ENCODE measurements at regions not wholly inside any gene's neighbourhood (a gene's known extent, or its start where the extent isn't known, plus 50 kb on each side); places are given as distances from the start of the nearest gene placed in this dataset.

DNA sequence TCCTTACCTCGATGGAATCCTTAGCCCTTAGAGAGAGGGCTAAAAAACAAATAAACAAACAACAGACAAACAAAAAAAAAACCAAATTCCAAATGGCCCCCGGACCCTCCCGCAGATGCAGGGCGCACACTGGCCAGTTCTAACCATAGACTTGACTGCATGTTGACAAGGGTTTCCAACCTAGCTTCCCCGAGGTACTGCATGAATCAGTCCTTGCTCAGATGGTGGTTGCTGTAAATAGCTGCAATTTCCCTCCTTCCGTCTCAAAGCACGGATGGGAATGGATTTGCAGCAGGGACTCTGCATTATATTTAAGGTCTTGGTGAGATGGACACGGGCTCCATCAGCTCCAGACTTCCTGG lies 162.8 kb downstream of the CD47 start:
- Mint-ChIP-seq H3K9me3 (peaks cover 0 to 5% (median 1%) of the 10 kb centered on the region in 3 donors), H3K27ac (peak overlapping the region; percentile 40 to 41), H3K27me3 (peaks cover 5 to 10% of the 10 kb centered on the region in 2 donors), H3K36me3 (no peaks in the 10 kb centered on the region), H3K4me1 (peaks cover 14% of the 10 kb centered on the region in 3 donors), H3K4me3 (peak overlapping the region; percentile 83 to 86 (median 83))
- peak in 4 of 35 experiments; percentile 1 to 18 (median 12) for DNase-seq
- H3K4me1 ChIP-seq (ENCODE audit: control insufficient read depth in 1 of 2, extremely low read depth in 1 of 2, insufficient read depth in 2 of 2, low read length in 2 of 2) = peaks cover 2 to 13% of the 10 kb centered on the region in 2 experiments
- no peaks in the 10 kb centered on the region for H3K9me3 ChIP-seq
- ChIA-PET CTCF (interaction anchor here (0.5 to 3.9 kb wide), 24 partner anchors 8 to 692 kb away, joined by 3 to 18 read pairs (median 3); partner anchors contain the start of genes CIP2A (in 1 of the 2) and DZIP3 (in 1 of the 2)), POLR2A (interaction anchor here in 1 of 2 donors (0.7 to 1.2 kb wide), 2 partner anchors 295 to 1942 kb away, joined by 3 read pairs; partner anchors contain the start of gene IFT57)
- WGBS (ENCODE audit: insufficient coverage) = 8% methylated on average over 5 of the region's 8 CpGs
- H3K36me3 ChIP-seq (ENCODE audit: control insufficient read depth in 2 of 2, extremely low read depth in 1 of 2, insufficient read depth in 1 of 2, low read length in 1 of 2) = no peaks in the 10 kb centered on the region
- peak overlapping the region; percentile 64 to 90 for H3K4me3 ChIP-seq (ENCODE audit: control insufficient read depth in 1 of 2, extremely low read depth in 1 of 2, low read length in 1 of 2)
- H3K27ac ChIP-seq (ENCODE audit: low read length) = no peak overlapping the region
- peak in 3 of 4 experiments; percentile 29 to 47 (median 33) for ATAC-seq (replicated peaks in 1 of 4)
- peaks cover 0 to 20% of the 10 kb centered on the region in 2 experiments for H3K27me3 ChIP-seq (replicated peaks in 1 of 2; ENCODE audit: control insufficient read depth in 2 of 2, extremely low read depth in 1 of 2, insufficient read depth in 2 of 2, low read length in 1 of 2)

- Mint-ChIP-seq H3K27ac (peak overlapping the region in 1 of 2 donors; percentile 12), H3K36me3 (no peaks in the 10 kb centered on the region), H3K9me3 (no peaks in the 10 kb centered on the region), H3K4me1 (peaks cover 14% of the 10 kb centered on the region in 3 donors), H3K27me3 (peaks cover 5 to 10% of the 10 kb centered on the region in 2 donors), H3K4me3 (peak overlapping the region; percentile 83 to 86 (median 83))
- Histone ChIP-seq H3K36me3 (ENCODE audit: control insufficient read depth in 2 of 2, extremely low read depth in 1 of 2, insufficient read depth in 1 of 2, low read length in 1 of 2) (no peaks in the 10 kb centered on the region), H3K27ac (ENCODE audit: low read length) (no peak overlapping the region), H3K4me3 (ENCODE audit: control insufficient read depth in 1 of 2, extremely low read depth in 1 of 2, low read length in 1 of 2) (peak overlapping the region; percentile 64 to 90), H3K27me3 (replicated peaks in 1 of 2; ENCODE audit: control insufficient read depth in 2 of 2, extremely low read depth in 1 of 2, insufficient read depth in 2 of 2, low read length in 1 of 2) (peaks cover 0 to 20% of the 10 kb centered on the region in 2 experiments), H3K4me1 (ENCODE audit: control insufficient read depth in 1 of 2, extremely low read depth in 1 of 2, insufficient read depth in 2 of 2, low read length in 2 of 2) (peaks cover 2 to 13% of the 10 kb centered on the region in 2 experiments), H3K9me3 (no peaks in the 10 kb centered on the region)
- CTCF ChIA-PET = interaction anchor here (0.5 to 3.9 kb wide), 23 partner anchors 8 to 692 kb away, joined by 3 to 18 read pairs (median 4); partner anchors contain the start of genes CIP2A (in 1 of the 2) and DZIP3 (in 1 of the 2)
- 2% methylated on average over 39 of the region's 55 CpGs for WGBS (ENCODE audit: insufficient coverage)
- POLR2A ChIA-PET = interaction anchor here in 1 of 2 donors (0.7 to 1.2 kb wide), 2 partner anchors 295 to 1942 kb away, joined by 3 read pairs; partner anchors contain the start of gene IFT57
- ATAC-seq (replicated peaks in 1 of 4) (peak; percentile 90 to 95 (median 92)), DNase-seq (peak; percentile 21 to 76 (median 53))
Measured at GRCh38 chr3:107927361-107928083, 163.3 kb downstream of the CD47 start.

GRCh38 chr3:107925851-107926250 lies 165.0 kb downstream of the CD47 start:
- POLR2A ChIA-PET = no interaction called here
- Histone ChIP-seq H3K27ac (ENCODE audit: low read length) (no peak overlapping the region), H3K36me3 (ENCODE audit: control insufficient read depth in 2 of 2, extremely low read depth in 1 of 2, insufficient read depth in 1 of 2, low read length in 1 of 2) (no peaks in the 10 kb centered on the region), H3K9me3 (no peaks in the 10 kb centered on the region), H3K4me1 (ENCODE audit: control insufficient read depth in 1 of 2, extremely low read depth in 1 of 2, insufficient read depth in 2 of 2, low read length in 2 of 2) (peaks cover 2 to 13% of the 10 kb centered on the region in 2 experiments), H3K4me3 (ENCODE audit: control insufficient read depth in 1 of 2, extremely low read depth in 1 of 2, low read length in 1 of 2) (no peak overlapping the region), H3K27me3 (replicated peaks in 1 of 2; ENCODE audit: control insufficient read depth in 2 of 2, extremely low read depth in 1 of 2, insufficient read depth in 2 of 2, low read length in 1 of 2) (peaks cover 0 to 20% of the 10 kb centered on the region in 2 experiments)
- H3K27me3 Mint-ChIP-seq = peaks cover 11 to 16% of the 10 kb centered on the region in 2 donors
- 84% methylated on average over 3 of the region's 5 CpGs for WGBS (ENCODE audit: insufficient coverage)
- CTCF ChIA-PET = interaction anchor here (0.6 to 3.9 kb wide), 5 partner anchors 16 to 704 kb away, joined by 3 to 18 read pairs (median 3); no protein-coding TSS in a partner anchor
- H3K27ac Mint-ChIP-seq = no peak overlapping the region
- DNase-seq (no peak), ATAC-seq (replicated peaks in 1 of 4) (no peak)
- no peaks in the 10 kb centered on the region for H3K36me3 Mint-ChIP-seq
- H3K4me3 Mint-ChIP-seq = no peak overlapping the region
- no peaks in the 10 kb centered on the region for H3K9me3 Mint-ChIP-seq
- peaks cover 14% of the 10 kb centered on the region in 3 donors for H3K4me1 Mint-ChIP-seq

DNA sequence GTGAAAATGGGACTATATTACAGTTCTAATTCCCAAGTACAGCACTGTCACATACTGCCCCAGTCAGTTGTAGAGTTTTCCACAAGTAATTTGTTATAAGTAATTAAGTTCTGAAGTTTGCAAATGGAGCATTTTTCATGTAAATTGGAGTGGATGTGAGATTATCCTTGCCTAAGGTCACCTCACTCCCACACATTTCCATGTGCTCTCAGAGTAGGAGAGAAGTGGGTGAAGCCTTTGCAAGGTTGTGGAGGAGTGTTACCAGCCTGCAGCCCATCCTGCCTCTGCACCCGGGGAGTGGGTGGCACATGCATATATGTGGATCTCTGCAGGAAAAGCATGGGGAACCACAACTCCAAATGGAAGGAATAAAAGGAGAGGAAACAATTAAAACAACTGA lies 169.8 kb downstream of the CD47 start:
- ATAC-seq (replicated peaks in 1 of 4) (no peak), DNase-seq (no peak)
- Mint-ChIP-seq H3K4me1 (no peaks in the 10 kb centered on the region), H3K9me3 (no peaks in the 10 kb centered on the region), H3K36me3 (no peaks in the 10 kb centered on the region), H3K27ac (no peak overlapping the region), H3K27me3 (peaks cover 22 to 29% of the 10 kb centered on the region in 2 donors), H3K4me3 (no peak overlapping the region)
- Histone ChIP-seq H3K4me3 (ENCODE audit: control insufficient read depth in 1 of 2, extremely low read depth in 1 of 2, low read length in 1 of 2) (no peak overlapping the region), H3K36me3 (ENCODE audit: control insufficient read depth in 2 of 2, extremely low read depth in 1 of 2, insufficient read depth in 1 of 2, low read length in 1 of 2) (no peaks in the 10 kb centered on the region), H3K27me3 (replicated peaks in 1 of 2; ENCODE audit: control insufficient read depth in 2 of 2, extremely low read depth in 1 of 2, insufficient read depth in 2 of 2, low read length in 1 of 2) (peaks cover 0 to 13% of the 10 kb centered on the region in 2 experiments), H3K9me3 (no peaks in the 10 kb centered on the region), H3K4me1 (ENCODE audit: control insufficient read depth in 1 of 2, extremely low read depth in 1 of 2, insufficient read depth in 2 of 2, low read length in 2 of 2) (no peaks in the 10 kb centered on the region), H3K27ac (ENCODE audit: low read length) (no peak overlapping the region)
- WGBS (ENCODE audit: insufficient coverage) = 100% methylated on average over 1 of the region's 1 CpG
- CTCF ChIA-PET = interaction anchor here in 1 of 2 donors (1.0 kb wide), 1 partner anchor 491 kb away, joined by 3 read pairs; no protein-coding TSS in a partner anchor
- POLR2A ChIA-PET = no interaction called here

DNA sequence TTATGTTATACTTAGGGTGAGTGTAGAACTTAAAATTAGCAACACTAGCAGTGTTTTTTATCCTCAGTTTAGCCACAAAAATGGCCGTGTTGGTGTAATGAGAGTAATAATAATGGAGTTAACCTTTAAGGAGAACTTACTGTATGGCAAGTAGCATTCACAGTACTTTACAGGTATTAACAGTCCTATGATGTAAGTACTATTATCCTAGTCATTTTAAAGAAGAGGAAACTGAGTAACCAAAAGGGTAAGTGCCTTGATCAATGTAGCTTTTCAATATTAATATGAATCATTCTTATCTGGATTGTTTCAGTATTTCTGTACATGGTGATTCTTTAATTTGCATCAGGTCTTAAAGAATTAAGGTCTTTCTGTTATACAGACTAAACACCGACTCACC lies 170.3 kb downstream of the CD47 start:
- ATAC-seq (replicated peaks in 1 of 4) (no peak), DNase-seq (no peak)
- peaks cover 0 to 13% of the 10 kb centered on the region in 2 experiments for H3K27me3 ChIP-seq (replicated peaks in 1 of 2; ENCODE audit: control insufficient read depth in 2 of 2, extremely low read depth in 1 of 2, insufficient read depth in 2 of 2, low read length in 1 of 2)
- peaks cover 22 to 34% of the 10 kb centered on the region in 2 donors for H3K27me3 Mint-ChIP-seq
- H3K27ac Mint-ChIP-seq = no peak overlapping the region
- no peaks in the 10 kb centered on the region for H3K36me3 ChIP-seq (ENCODE audit: control insufficient read depth in 2 of 2, extremely low read depth in 1 of 2, insufficient read depth in 1 of 2, low read length in 1 of 2)
- H3K4me3 Mint-ChIP-seq = no peak overlapping the region
- H3K4me3 ChIP-seq (ENCODE audit: control insufficient read depth in 1 of 2, extremely low read depth in 1 of 2, low read length in 1 of 2) = no peak overlapping the region
- H3K36me3 Mint-ChIP-seq = no peaks in the 10 kb centered on the region
- no peaks in the 10 kb centered on the region for H3K4me1 ChIP-seq (ENCODE audit: control insufficient read depth in 1 of 2, extremely low read depth in 1 of 2, insufficient read depth in 2 of 2, low read length in 2 of 2)
- no peaks in the 10 kb centered on the region for H3K4me1 Mint-ChIP-seq
- POLR2A ChIA-PET = no interaction called here
- no peak overlapping the region for H3K27ac ChIP-seq (ENCODE audit: low read length)
- CTCF ChIA-PET = interaction anchor here in 1 of 2 donors (1.0 kb wide), 1 partner anchor 491 kb away, joined by 3 read pairs; no protein-coding TSS in a partner anchor
- H3K9me3 Mint-ChIP-seq = no peaks in the 10 kb centered on the region
- H3K9me3 ChIP-seq = no peaks in the 10 kb centered on the region
- no CpG with 5 or more reads among the region's 2 CpGs for WGBS (ENCODE audit: insufficient coverage)

DNA sequence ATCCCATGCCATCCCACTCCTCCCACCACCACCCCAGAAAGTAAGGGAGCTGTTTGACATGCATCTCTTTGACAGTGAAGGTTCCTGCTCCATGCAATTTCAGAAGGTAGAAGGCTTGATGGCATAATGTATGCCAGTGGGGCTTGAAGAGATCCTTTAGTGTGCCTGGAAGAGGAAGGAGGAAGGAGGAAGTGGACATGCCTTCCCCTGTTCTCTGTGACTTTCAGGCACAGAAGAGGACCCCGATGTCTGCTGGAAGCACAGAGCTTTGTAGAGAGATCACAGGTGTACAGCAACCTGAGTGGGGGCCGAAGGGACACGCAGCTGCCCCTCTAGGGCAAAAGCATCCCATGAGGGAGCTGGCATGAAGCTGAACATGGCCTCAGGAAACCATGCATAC lies 171.6 kb downstream of the CD47 start:
- ChIA-PET CTCF (interaction anchor here in 1 of 2 donors (0.7 to 1.0 kb wide), 2 partner anchors 32 to 683 kb away, joined by 3 to 4 read pairs; no protein-coding TSS in a partner anchor), POLR2A (no interaction called here)
- Mint-ChIP-seq H3K27ac (no peak overlapping the region), H3K27me3 (peaks cover 22 to 34% of the 10 kb centered on the region in 2 donors), H3K9me3 (no peaks in the 10 kb centered on the region), H3K4me3 (no peak overlapping the region), H3K36me3 (no peaks in the 10 kb centered on the region), H3K4me1 (no peaks in the 10 kb centered on the region)
- no peak overlapping the region for H3K4me3 ChIP-seq (ENCODE audit: control insufficient read depth in 1 of 2, extremely low read depth in 1 of 2, low read length in 1 of 2)
- H3K4me1 ChIP-seq (ENCODE audit: control insufficient read depth in 1 of 2, extremely low read depth in 1 of 2, insufficient read depth in 2 of 2, low read length in 2 of 2) = no peaks in the 10 kb centered on the region
- WGBS (ENCODE audit: insufficient coverage) = 50% methylated on average over 2 of the region's 3 CpGs
- no peak for DNase-seq
- H3K27me3 ChIP-seq (replicated peaks in 1 of 2; ENCODE audit: control insufficient read depth in 2 of 2, extremely low read depth in 1 of 2, insufficient read depth in 2 of 2, low read length in 1 of 2) = peaks cover 0 to 6% of the 10 kb centered on the region in 2 experiments
- no peaks in the 10 kb centered on the region for H3K36me3 ChIP-seq (ENCODE audit: control insufficient read depth in 2 of 2, extremely low read depth in 1 of 2, insufficient read depth in 1 of 2, low read length in 1 of 2)
- H3K9me3 ChIP-seq = no peaks in the 10 kb centered on the region
- H3K27ac ChIP-seq (ENCODE audit: low read length) = no peak overlapping the region
- no peak for ATAC-seq (replicated peaks in 1 of 4)
